Body of pancreas (tissue), 4 donors: ENCODE measurements at regions not wholly inside any gene's neighbourhood (a gene's known extent, or its start where the extent isn't known, plus 50 kb on each side); places are given as distances from the start of the nearest gene placed in this dataset.

Source experiments
- CTCF ChIP-seq, 7 experiments: fragments of 450-650 bp in 4 of 7; fragments of 200-600 bp in 3 of 7; sonication (generic) in 3 of 7; IDR thresholded peaks; one replicate each; pipeline ENCODE4 v1.5.1; 2016 to 2019; ENCODE audit warnings: antibody characterized with exemption in 7 of 7
- POLR2A ChIP-seq, 3 donors: fragments of 450-650 bp; IDR thresholded peaks; one replicate each; pipeline ENCODE4 v1.6.1; 2016; ENCODE audit warnings: antibody characterized with exemption in 3 of 3, mild to moderate bottlenecking in 2 of 3

GRCh38 chr10:6794441-6794840 is 214.4 kb upstream of the PRKCQ start:
- TF ChIP-seq CTCF (IDR thresholded peaks at IDR 0.05) (no peak), POLR2A (IDR thresholded peaks at IDR 0.05) (no peak)
